GM23338 (cell line): ENCODE measurements at regions not wholly inside any gene's neighbourhood (a gene's known extent, or its start where the extent isn't known, plus 50 kb on each side); places are given as distances from the start of the nearest gene placed in this dataset.
"Not testable (repeated sequence)": the region's sequence is repeated elsewhere in the genome, so short reads cannot be mapped to it uniquely, and the experiment has no call there.

Source experiments
- ATAC-seq: fragments of 200-7000 bp; cut with Tn5 transposase; 3 replicates; pipeline ENCODE4 v1.9.1; 2020
- DNase-seq: peaks from one replicate; pipeline ENCODE4 v3.0.0-alpha.2; 2015; ENCODE audit warnings: low spot score
- H2AFZ ChIP-seq: fragments of 200-600 bp; sonication (generic); 2 replicates; pipeline ENCODE4 v1.8.0; 2016; ENCODE audit warnings: antibody characterized with exemption, mild to moderate bottlenecking, moderate library complexity
- H3F3A ChIP-seq: fragments of 200-600 bp; sonication (generic); replicated peaks from 2 replicates; pipeline ENCODE4 v1.8.0; 2017; ENCODE audit warnings: antibody characterized with exemption, mixed run types, low read depth
- H3K27ac ChIP-seq: fragments of 200-600 bp; sonication (generic); 2 replicates; pipeline ENCODE4 v1.6.1; 2016; ENCODE audit warnings: low read depth
- H3K27me3 ChIP-seq: fragments of 200-600 bp; sonication (generic); 2 replicates; pipeline ENCODE4 v1.8.0; 2016; ENCODE audit warnings: mild to moderate bottlenecking, mixed run types, moderate library complexity; ENCODE audit not compliant: insufficient read depth
- H3K36me3 ChIP-seq: fragments of 200-600 bp; sonication (generic); 2 replicates; pipeline ENCODE4 v1.8.0; 2016; ENCODE audit warnings: mild to moderate bottlenecking; ENCODE audit not compliant: insufficient read depth
- H3K4me1 ChIP-seq: fragments of 200-600 bp; sonication (generic); 2 replicates; pipeline ENCODE4 v1.8.0; 2016; ENCODE audit warnings: mild to moderate bottlenecking, moderate library complexity; ENCODE audit not compliant: insufficient read depth
- H3K4me2 ChIP-seq: fragments of 200-600 bp; sonication (generic); 2 replicates; pipeline ENCODE4 v1.7.1; 2017; ENCODE audit warnings: mixed run types
- H3K4me3 ChIP-seq: fragments of 200-600 bp; sonication (generic); 2 replicates; pipeline ENCODE4 v1.6.1; 2016; ENCODE audit warnings: mixed run types
- H3K79me2 ChIP-seq: fragments of 200-600 bp; sonication (generic); replicated peaks from 2 replicates; pipeline ENCODE4 v1.8.0; 2017; ENCODE audit warnings: mild to moderate bottlenecking; ENCODE audit not compliant: insufficient read depth
- H3K9me2 ChIP-seq: fragments of 200-600 bp; sonication (generic); 2 replicates; pipeline ENCODE4 v1.8.0; 2017; ENCODE audit not compliant: insufficient read depth
- H4K20me1 ChIP-seq: fragments of 200-600 bp; sonication (generic); replicated peaks from 2 replicates; pipeline ENCODE4 v1.8.0; 2017; ENCODE audit warnings: mild to moderate bottlenecking; ENCODE audit not compliant: insufficient read depth
- H3K27ac Mint-ChIP-seq: 2 replicates; pipeline ENCODE4 v1.8.0; 2020; ENCODE audit warnings: inconsistent platforms, mild to moderate bottlenecking, moderate library complexity, mixed read lengths
- H3K27me3 Mint-ChIP-seq: 3 replicates; pipeline ENCODE4 v1.8.0; 2022; ENCODE audit warnings: low read depth, mild to moderate bottlenecking, moderate library complexity, mixed read lengths, inconsistent platforms; ENCODE audit not compliant: insufficient read depth, poor library complexity
- H3K36me3 Mint-ChIP-seq: 3 replicates; pipeline ENCODE4 v1.8.0; 2021; ENCODE audit warnings: low read depth, mild to moderate bottlenecking, inconsistent platforms, moderate library complexity, mixed read lengths
- H3K4me1 Mint-ChIP-seq: 3 replicates; pipeline ENCODE4 v1.8.0; 2020; ENCODE audit warnings: mild to moderate bottlenecking, inconsistent platforms, mixed read lengths
- H3K4me3 Mint-ChIP-seq: 3 replicates; pipeline ENCODE4 v1.8.0; 2021; ENCODE audit warnings: moderate library complexity, mild to moderate bottlenecking, inconsistent platforms, mixed read lengths
- H3K9me3 Mint-ChIP-seq: 3 replicates; pipeline ENCODE4 v1.8.0; 2020; ENCODE audit warnings: moderate library complexity, mild to moderate bottlenecking, inconsistent platforms, mixed read lengths
- CREB1 ChIP-seq: fragments of 250-450 bp; sonication (Bioruptor Pico); IDR thresholded peaks from 2 replicates; pipeline ENCODE4 v1.5.0; 2020; ENCODE audit warnings: low read depth, mild to moderate bottlenecking, moderate library complexity
- ETS1 ChIP-seq: IDR thresholded peaks from 2 replicates; pipeline ENCODE4 v1.6.1; 2016; ENCODE audit warnings: antibody characterized with exemption
- EZH2 ChIP-seq: fragments of 200-600 bp; sonication (generic); IDR thresholded peaks from one replicate; pipeline ENCODE4 v1.8.0; 2017; ENCODE audit warnings: antibody characterized with exemption, mild to moderate bottlenecking, low read depth; ENCODE audit not compliant: unreplicated experiment
- EZH2phosphoT487 ChIP-seq: fragments of 200-600 bp; sonication (generic); IDR thresholded peaks from one replicate; pipeline ENCODE4 v1.8.1; 2018; ENCODE audit warnings: antibody characterized with exemption; ENCODE audit not compliant: unreplicated experiment
- JUNB ChIP-seq: IDR thresholded peaks from one replicate; pipeline ENCODE4 v1.6.1; 2016; ENCODE audit warnings: antibody characterized with exemption; ENCODE audit not compliant: unreplicated experiment
- POLR2AphosphoS5 ChIP-seq: IDR thresholded peaks from 2 replicates; pipeline ENCODE4 v1.6.1; 2016; ENCODE audit warnings: antibody characterized with exemption, low read depth
- ZNF114 ChIP-seq: fragments of 250-450 bp; sonication (Bioruptor Pico); IDR thresholded peaks from 2 replicates; pipeline ENCODE4 v1.5.0; 2020; ENCODE audit warnings: mild to moderate bottlenecking, moderate library complexity
- ZNF331 ChIP-seq: fragments of 250-450 bp; sonication (Bioruptor Pico); IDR thresholded peaks from 2 replicates; pipeline ENCODE4 v1.5.0; 2020; ENCODE audit warnings: low read depth, mild to moderate bottlenecking, moderate library complexity
- ZNF462 ChIP-seq: fragments of 250-450 bp; sonication (Bioruptor Pico); IDR thresholded peaks from 2 replicates; pipeline ENCODE4 v1.5.0; 2020; ENCODE audit warnings: mild to moderate bottlenecking, moderate library complexity

DNA sequence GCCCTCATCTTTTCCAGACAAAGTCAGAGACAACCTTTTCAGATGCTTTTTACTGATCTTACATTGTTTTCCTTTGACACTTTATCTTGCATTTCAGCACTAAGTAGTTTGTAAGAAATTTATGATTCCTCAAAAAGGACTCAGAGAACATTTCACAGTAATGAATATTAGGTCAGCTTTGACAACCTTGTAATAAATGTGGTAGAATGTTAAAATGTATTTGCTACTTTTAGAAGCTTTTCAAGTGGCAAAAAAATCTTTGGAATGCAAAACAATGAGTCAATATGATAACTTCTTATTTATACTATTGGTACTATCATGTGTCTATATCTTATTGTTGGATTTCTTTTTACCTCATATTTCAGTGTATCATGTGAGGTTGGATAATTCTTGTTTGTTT, 146.2 kb upstream of the FAT4 start:
- H3K27me3 Mint-ChIP-seq = no peaks in the 10 kb centered on the region
- no peak overlapping the region for H3K4me3 Mint-ChIP-seq
- ATAC-seq (no peak), DNase-seq (no peak)
- no peaks in the 10 kb centered on the region for H3K4me1 Mint-ChIP-seq
- Histone ChIP-seq H3K4me2 (no peak overlapping the region), H3K4me3 (no peak overlapping the region), H3K79me2 (no peaks in the 10 kb centered on the region), H3K4me1 (no peaks in the 10 kb centered on the region), H3F3A (no peaks in the 10 kb centered on the region), H2AFZ (no peak overlapping the region), H4K20me1 (no peaks in the 10 kb centered on the region), H3K36me3 (no peaks in the 10 kb centered on the region), H3K9me2 (peaks cover 4% of the 10 kb centered on the region; the same call in 1 of the 2 replicates), H3K27ac (no peak overlapping the region), H3K27me3 (no peaks in the 10 kb centered on the region)
- peaks cover 5% of the 10 kb centered on the region; the same call in 1 of the 3 replicates for H3K36me3 Mint-ChIP-seq
- 0 out of 3 replicates have a peak, but pooled peaks cover 4% of the 10 kb centered on the region for H3K9me3 Mint-ChIP-seq
- H3K27ac Mint-ChIP-seq = no peak overlapping the region
- no peak for TF ChIP-seq EZH2phosphoT487
- no peak for TF ChIP-seq ZNF331
- TF ChIP-seq POLR2AphosphoS5 = no peak
- no peak for TF ChIP-seq JUNB
- TF ChIP-seq CREB1 (CRISPR knock-in tag) = no peak
- TF ChIP-seq ETS1 = no peak

GRCh38 chr4:125166012-125166411, 148.7 kb upstream of the FAT4 start:
- H3K4me3 Mint-ChIP-seq = not testable (repeated sequence)

GRCh38 chr4:125159001-125159400, 155.8 kb upstream of the FAT4 start:
- no peak for ATAC-seq
- H3F3A ChIP-seq = no peaks in the 10 kb centered on the region
- Mint-ChIP-seq H3K4me1 (no peaks in the 10 kb centered on the region), H3K27ac (no peak overlapping the region), H3K36me3 (no peaks in the 10 kb centered on the region; the same call in 2 of the 3 replicates), H3K27me3 (no peaks in the 10 kb centered on the region), H3K9me3 (peaks cover 3% of the 10 kb centered on the region; the same call in 1 of the 3 replicates), H3K4me3 (no peak overlapping the region)
- H3K27ac ChIP-seq = no peak overlapping the region
- no peaks in the 10 kb centered on the region for H4K20me1 ChIP-seq
- H3K4me2 ChIP-seq = no peak overlapping the region
- H3K27me3 ChIP-seq = no peaks in the 10 kb centered on the region
- no peaks in the 10 kb centered on the region for H3K79me2 ChIP-seq
- H3K4me1 ChIP-seq = no peaks in the 10 kb centered on the region
- peak overlapping the region; percentile 69; the same call in 1 of the 2 replicates for H2AFZ ChIP-seq
- H3K4me3 ChIP-seq = no peak overlapping the region
- H3K36me3 ChIP-seq = no peaks in the 10 kb centered on the region
- H3K9me2 ChIP-seq = 0 out of 2 replicates have a peak, but pooled peaks cover 4% of the 10 kb centered on the region
- no peak for DNase-seq
- TF ChIP-seq ZNF462 (CRISPR knock-in tag) (no peak), EZH2 (no peak), CREB1 (CRISPR knock-in tag) (no peak), ZNF114 (CRISPR knock-in tag) (no peak)

More at GRCh38 chr4:125166012-125166411, 148.7 kb upstream of the FAT4 start:
- DNase-seq, H3K4me1 ChIP-seq, H3K79me2 ChIP-seq, H2AFZ ChIP-seq, H3F3A ChIP-seq, H3K4me1 Mint-ChIP-seq, H3K36me3 ChIP-seq, H3K27me3 ChIP-seq, H3K4me2 ChIP-seq, H3K27me3 Mint-ChIP-seq, H3K9me2 ChIP-seq, H3K4me3 ChIP-seq, H3K27ac ChIP-seq, ATAC-seq, H3K36me3 Mint-ChIP-seq, H4K20me1 ChIP-seq, H3K27ac Mint-ChIP-seq, H3K9me3 Mint-ChIP-seq: not testable (repeated sequence)
